ENCODE measurements at regions not wholly inside any gene's neighbourhood (a gene's known extent, or its start where the extent isn't known, plus 50 kb on each side); places are given as distances from the start of the nearest gene placed in this dataset.
A peak's percentile ranks its signal among the peaks of the same experiment; 100 is the strongest.

- Histone ChIP-seq H3K9me3 (no peaks in the 10 kb centered on the region), H3K4me1 (peaks cover 0 to 19% (median 15%) of the 10 kb centered on the region in 4 donors), H3K4me3 (no peak overlapping the region), H3K36me3 (no peaks in the 10 kb centered on the region), H3K27ac (peak overlapping the region in 3 of 5 donors; percentile 70 to 72 (median 71)), H3K27me3 (peaks cover 0 to 36% (median 6%) of the 10 kb centered on the region in 3 donors)
- 66 to 77% (median 73%) methylated on average over 16 to 19 of the region's 19 CpGs for WGBS, 5 donors
- intact Hi-C loops (cut with DNase I; ENCODE audit: low total_unique reads) = no loop called here
- TF ChIP-seq POLR2A (IDR thresholded peaks at IDR 0.05) = no peak
- no peak for TF ChIP-seq POLR2AphosphoS5 (IDR thresholded peaks at IDR 0.05)
- TF ChIP-seq CTCF (IDR thresholded peaks at IDR 0.05) = no peak
- DNase-seq = peak in 1 of 2 donors; percentile 19
Observed at GRCh38 chr14:101474563-101475455, 86.5 kb upstream of the DIO3 start.

GRCh38 chr14:101475456-101476257 lies 85.6 kb upstream of the DIO3 start:
- TF ChIP-seq EP300 (IDR thresholded peaks at IDR 0.05) = no peak
- peak in 1 of 3 donors; percentile 56 for TF ChIP-seq POLR2AphosphoS5 (IDR thresholded peaks at IDR 0.05)
- TF ChIP-seq CTCF (IDR thresholded peaks at IDR 0.05) = no peak
- no peaks in the 10 kb centered on the region for H3K9me3 ChIP-seq
- peak overlapping the region; percentile 21 to 72 (median 70) for H3K27ac ChIP-seq
- 50 to 62% (median 55%) methylated on average over 20 to 26 of the region's 26 CpGs for WGBS, 5 donors
- H3K27me3 ChIP-seq = peaks cover 0 to 36% (median 6%) of the 10 kb centered on the region in 3 donors
- peaks cover 0 to 27% (median 18%) of the 10 kb centered on the region in 4 donors for H3K4me1 ChIP-seq
- no peak overlapping the region for H3K4me3 ChIP-seq
- no peaks in the 10 kb centered on the region for H3K36me3 ChIP-seq
- DNase-seq = peak; percentile 23 to 59
- intact Hi-C loops (cut with DNase I; ENCODE audit: low total_unique reads) = no loop called here

GRCh38 chr14:101476258-101476915 lies 84.9 kb upstream of the DIO3 start:
- DNase-seq = peak in 1 of 2 donors; percentile 4
- peaks cover 0 to 28% (median 19%) of the 10 kb centered on the region in 4 donors for H3K4me1 ChIP-seq
- H3K36me3 ChIP-seq = no peaks in the 10 kb centered on the region
- H3K4me3 ChIP-seq = no peak overlapping the region
- intact Hi-C loops (cut with DNase I; ENCODE audit: low total_unique reads) = no loop called here
- 58 to 70% (median 63%) methylated on average over 9 of the region's 9 CpGs for WGBS, 5 donors
- TF ChIP-seq POLR2A (IDR thresholded peaks at IDR 0.05) (no peak), POLR2AphosphoS5 (IDR thresholded peaks at IDR 0.05) (no peak)
- H3K9me3 ChIP-seq = peaks cover 0 to 2% (median 0%) of the 10 kb centered on the region in 4 donors
- H3K27ac ChIP-seq = peak overlapping the region in 3 of 5 donors; percentile 70 to 72 (median 71)
- peaks cover 0 to 39% (median 6%) of the 10 kb centered on the region in 3 donors for H3K27me3 ChIP-seq

- peak overlapping the region in 1 of 5 donors; percentile 22 for H3K27ac ChIP-seq
- intact Hi-C loops (cut with DNase I; ENCODE audit: low total_unique reads) = no loop called here
Observed at GRCh38 chr14:101476916-101477553, 84.3 kb upstream of the DIO3 start.

More at GRCh38 chr14:101476916-101477553, 84.3 kb upstream of the DIO3 start:
- Histone ChIP-seq H3K4me3 (no peak overlapping the region), H3K4me1 (peaks cover 0 to 28% (median 20%) of the 10 kb centered on the region in 4 donors), H3K36me3 (no peaks in the 10 kb centered on the region), H3K9me3 (peaks cover 0 to 5% (median 2%) of the 10 kb centered on the region in 4 donors), H3K27me3 (peaks cover 0 to 44% (median 6%) of the 10 kb centered on the region in 3 donors)
- DNase-seq = peak; percentile 9 to 75
- TF ChIP-seq POLR2AphosphoS5 (IDR thresholded peaks at IDR 0.05) (no peak), POLR2A (IDR thresholded peaks at IDR 0.05) (no peak), CTCF (IDR thresholded peaks at IDR 0.05) (no peak), EP300 (IDR thresholded peaks at IDR 0.05) (no peak)
- WGBS, 5 donors = 40 to 51% (median 42%) methylated on average over 11 to 14 of the region's 14 CpGs
